SK-N-SH treated with all-trans-retinoic acid at 6 μM for 48 hours (cell line): ENCODE measurements at regions not wholly inside any gene's neighbourhood (a gene's known extent, or its start where the extent isn't known, plus 50 kb on each side); places are given as distances from the start of the nearest gene placed in this dataset.

Experiments used
- ARNTL ChIP-seq: fragments of 450-650 bp; formaldehyde crosslinking; IDR thresholded peaks from 2 replicates; pipeline ENCODE4 v1.5.0; 2020; ENCODE audit warnings: low read depth, mild to moderate bottlenecking, moderate library complexity, borderline replicate concordance
- BACH2 ChIP-seq: fragments of 250-450 bp; sonication (Bioruptor Pico); IDR thresholded peaks from 2 replicates; pipeline ENCODE4 v1.9.0; 2021; ENCODE audit warnings: mild to moderate bottlenecking, borderline replicate concordance
- ESRRG ChIP-seq: fragments of 250-450 bp; sonication (Bioruptor Pico); IDR thresholded peaks from 2 replicates; pipeline ENCODE4 v1.6.1; 2021; ENCODE audit warnings: mild to moderate bottlenecking
- ISL1 ChIP-seq: fragments of 250-450 bp; sonication (Bioruptor Pico); IDR thresholded peaks from 2 replicates; pipeline ENCODE4 v2.1.2; 2022; ENCODE audit warnings: mild to moderate bottlenecking, moderate library complexity
- PPARA ChIP-seq: fragments of 250-450 bp; sonication (Bioruptor Pico); IDR thresholded peaks from 2 replicates; pipeline ENCODE4 v1.5.0; 2020; ENCODE audit warnings: mild to moderate bottlenecking, borderline replicate concordance
- RARB ChIP-seq: fragments of 250-450 bp; sonication (Bioruptor Pico); IDR thresholded peaks from 2 replicates; pipeline ENCODE4 v1.8.0; 2021; ENCODE audit warnings: mild to moderate bottlenecking, moderate library complexity
- TOX ChIP-seq: fragments of 250-450 bp; sonication (Bioruptor Pico); IDR thresholded peaks from 2 replicates; pipeline ENCODE4 v1.8.0; 2021; ENCODE audit warnings: mild to moderate bottlenecking, moderate library complexity, borderline replicate concordance
- ZFP3 ChIP-seq: fragments of 250-450 bp; sonication (Bioruptor Pico); IDR thresholded peaks from 2 replicates; pipeline ENCODE4 v1.5.0; 2020; ENCODE audit warnings: mild to moderate bottlenecking, moderate library complexity
- ZNF8 ChIP-seq: fragments of 450-650 bp; formaldehyde crosslinking; IDR thresholded peaks from 2 replicates; pipeline ENCODE4 v1.5.0; 2020; ENCODE audit warnings: mild to moderate bottlenecking, moderate library complexity
- TF ChIP-seq, protein P1 (sequence below): fragments of 250-450 bp; sonication (Bioruptor Pico); IDR thresholded peaks from 2 replicates; pipeline ENCODE4 v1.5.1; 2020; ENCODE audit warnings: low read depth, mild to moderate bottlenecking, moderate library complexity
- TF ChIP-seq, protein P2 (sequence below): fragments of 250-450 bp; sonication (Bioruptor Pico); IDR thresholded peaks from 2 replicates; pipeline ENCODE4 v1.5.0; 2020; ENCODE audit warnings: mild to moderate bottlenecking, moderate library complexity
- TF ChIP-seq, protein P3 (sequence below): fragments of 250-450 bp; sonication (Bioruptor Pico); IDR thresholded peaks from 2 replicates; pipeline ENCODE4 v1.8.0; 2020; ENCODE audit warnings: mild to moderate bottlenecking, moderate library complexity, borderline replicate concordance
- TF ChIP-seq, protein P4 (sequence below): fragments of 250-450 bp; sonication (Bioruptor Pico); IDR thresholded peaks from 2 replicates; pipeline ENCODE4 v1.5.1; 2021; ENCODE audit warnings: mild to moderate bottlenecking, moderate library complexity

DNA sequence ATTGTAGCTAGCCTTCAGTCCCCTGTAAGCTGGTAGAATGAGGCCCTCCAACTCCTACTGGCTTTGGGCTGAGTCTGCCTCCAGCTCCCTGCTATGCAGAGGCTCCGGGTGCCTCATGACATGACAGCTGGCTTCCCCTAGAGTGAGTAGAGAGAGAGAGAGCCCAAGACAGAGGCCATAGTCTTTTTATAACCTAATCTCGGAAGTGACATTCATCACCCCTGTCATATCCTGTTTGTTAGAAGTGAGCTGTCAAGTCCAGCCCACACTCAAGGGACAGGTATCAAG lies 53.9 kb upstream of the CTBP2 start:
- TF ChIP-seq, protein P1, sequence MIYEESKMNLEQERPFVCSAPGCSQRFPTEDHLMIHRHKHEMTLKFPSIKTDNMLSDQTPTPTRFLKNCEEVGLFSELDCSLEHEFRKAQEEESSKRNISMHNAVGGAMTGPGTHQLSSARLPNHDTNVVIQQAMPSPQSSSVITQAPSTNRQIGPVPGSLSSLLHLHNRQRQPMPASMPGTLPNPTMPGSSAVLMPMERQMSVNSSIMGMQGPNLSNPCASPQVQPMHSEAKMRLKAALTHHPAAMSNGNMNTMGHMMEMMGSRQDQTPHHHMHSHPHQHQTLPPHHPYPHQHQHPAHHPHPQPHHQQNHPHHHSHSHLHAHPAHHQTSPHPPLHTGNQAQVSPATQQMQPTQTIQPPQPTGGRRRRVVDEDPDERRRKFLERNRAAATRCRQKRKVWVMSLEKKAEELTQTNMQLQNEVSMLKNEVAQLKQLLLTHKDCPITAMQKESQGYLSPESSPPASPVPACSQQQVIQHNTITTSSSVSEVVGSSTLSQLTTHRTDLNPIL (CRISPR knock-in tag), result no peak
- TF ChIP-seq, protein P2, sequence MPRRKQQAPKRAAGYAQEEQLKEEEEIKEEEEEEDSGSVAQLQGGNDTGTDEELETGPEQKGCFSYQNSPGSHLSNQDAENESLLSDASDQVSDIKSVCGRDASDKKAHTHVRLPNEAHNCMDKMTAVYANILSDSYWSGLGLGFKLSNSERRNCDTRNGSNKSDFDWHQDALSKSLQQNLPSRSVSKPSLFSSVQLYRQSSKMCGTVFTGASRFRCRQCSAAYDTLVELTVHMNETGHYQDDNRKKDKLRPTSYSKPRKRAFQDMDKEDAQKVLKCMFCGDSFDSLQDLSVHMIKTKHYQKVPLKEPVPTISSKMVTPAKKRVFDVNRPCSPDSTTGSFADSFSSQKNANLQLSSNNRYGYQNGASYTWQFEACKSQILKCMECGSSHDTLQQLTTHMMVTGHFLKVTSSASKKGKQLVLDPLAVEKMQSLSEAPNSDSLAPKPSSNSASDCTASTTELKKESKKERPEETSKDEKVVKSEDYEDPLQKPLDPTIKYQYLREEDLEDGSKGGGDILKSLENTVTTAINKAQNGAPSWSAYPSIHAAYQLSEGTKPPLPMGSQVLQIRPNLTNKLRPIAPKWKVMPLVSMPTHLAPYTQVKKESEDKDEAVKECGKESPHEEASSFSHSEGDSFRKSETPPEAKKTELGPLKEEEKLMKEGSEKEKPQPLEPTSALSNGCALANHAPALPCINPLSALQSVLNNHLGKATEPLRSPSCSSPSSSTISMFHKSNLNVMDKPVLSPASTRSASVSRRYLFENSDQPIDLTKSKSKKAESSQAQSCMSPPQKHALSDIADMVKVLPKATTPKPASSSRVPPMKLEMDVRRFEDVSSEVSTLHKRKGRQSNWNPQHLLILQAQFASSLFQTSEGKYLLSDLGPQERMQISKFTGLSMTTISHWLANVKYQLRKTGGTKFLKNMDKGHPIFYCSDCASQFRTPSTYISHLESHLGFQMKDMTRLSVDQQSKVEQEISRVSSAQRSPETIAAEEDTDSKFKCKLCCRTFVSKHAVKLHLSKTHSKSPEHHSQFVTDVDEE (CRISPR knock-in tag), result no peak
- TF ChIP-seq, protein P3, sequence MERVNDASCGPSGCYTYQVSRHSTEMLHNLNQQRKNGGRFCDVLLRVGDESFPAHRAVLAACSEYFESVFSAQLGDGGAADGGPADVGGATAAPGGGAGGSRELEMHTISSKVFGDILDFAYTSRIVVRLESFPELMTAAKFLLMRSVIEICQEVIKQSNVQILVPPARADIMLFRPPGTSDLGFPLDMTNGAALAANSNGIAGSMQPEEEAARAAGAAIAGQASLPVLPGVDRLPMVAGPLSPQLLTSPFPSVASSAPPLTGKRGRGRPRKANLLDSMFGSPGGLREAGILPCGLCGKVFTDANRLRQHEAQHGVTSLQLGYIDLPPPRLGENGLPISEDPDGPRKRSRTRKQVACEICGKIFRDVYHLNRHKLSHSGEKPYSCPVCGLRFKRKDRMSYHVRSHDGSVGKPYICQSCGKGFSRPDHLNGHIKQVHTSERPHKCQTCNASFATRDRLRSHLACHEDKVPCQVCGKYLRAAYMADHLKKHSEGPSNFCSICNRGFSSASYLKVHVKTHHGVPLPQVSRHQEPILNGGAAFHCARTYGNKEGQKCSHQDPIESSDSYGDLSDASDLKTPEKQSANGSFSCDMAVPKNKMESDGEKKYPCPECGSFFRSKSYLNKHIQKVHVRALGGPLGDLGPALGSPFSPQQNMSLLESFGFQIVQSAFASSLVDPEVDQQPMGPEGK (CRISPR knock-in tag), result no peak
- TF ChIP-seq TOX (CRISPR knock-in tag), result no peak
- no peak for TF ChIP-seq ISL1 (CRISPR knock-in tag)
- no peak for TF ChIP-seq ZNF8 (CRISPR knock-in tag)
- no peak for TF ChIP-seq ARNTL (CRISPR knock-in tag)
- no peak for TF ChIP-seq ESRRG
- no peak for TF ChIP-seq RARB (CRISPR knock-in tag)
- TF ChIP-seq ZFP3 (CRISPR knock-in tag), result no peak
- TF ChIP-seq PPARA (CRISPR knock-in tag), result no peak
- TF ChIP-seq, protein P4, sequence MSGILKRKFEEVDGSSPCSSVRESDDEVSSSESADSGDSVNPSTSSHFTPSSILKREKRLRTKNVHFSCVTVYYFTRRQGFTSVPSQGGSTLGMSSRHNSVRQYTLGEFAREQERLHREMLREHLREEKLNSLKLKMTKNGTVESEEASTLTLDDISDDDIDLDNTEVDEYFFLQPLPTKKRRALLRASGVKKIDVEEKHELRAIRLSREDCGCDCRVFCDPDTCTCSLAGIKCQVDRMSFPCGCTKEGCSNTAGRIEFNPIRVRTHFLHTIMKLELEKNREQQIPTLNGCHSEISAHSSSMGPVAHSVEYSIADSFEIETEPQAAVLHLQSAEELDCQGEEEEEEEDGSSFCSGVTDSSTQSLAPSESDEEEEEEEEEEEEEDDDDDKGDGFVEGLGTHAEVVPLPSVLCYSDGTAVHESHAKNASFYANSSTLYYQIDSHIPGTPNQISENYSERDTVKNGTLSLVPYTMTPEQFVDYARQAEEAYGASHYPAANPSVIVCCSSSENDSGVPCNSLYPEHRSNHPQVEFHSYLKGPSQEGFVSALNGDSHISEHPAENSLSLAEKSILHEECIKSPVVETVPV (CRISPR knock-in tag), result no peak
- no peak for TF ChIP-seq BACH2 (CRISPR knock-in tag)
